ENCODE measurements at regions not wholly inside any gene's neighbourhood (a gene's known extent, or its start where the extent isn't known, plus 50 kb on each side); places are given as distances from the start of the nearest gene placed in this dataset.

- no peak overlapping the region for H3K27ac Mint-ChIP-seq (ENCODE audit: unreplicated experiment)
- CTCF ChIA-PET: interaction anchor here (0.5 kb wide), 1 partner anchor 292 kb away, joined by 3 read pairs; no protein-coding TSS in a partner anchor
- TF ChIP-seq, protein P1, sequence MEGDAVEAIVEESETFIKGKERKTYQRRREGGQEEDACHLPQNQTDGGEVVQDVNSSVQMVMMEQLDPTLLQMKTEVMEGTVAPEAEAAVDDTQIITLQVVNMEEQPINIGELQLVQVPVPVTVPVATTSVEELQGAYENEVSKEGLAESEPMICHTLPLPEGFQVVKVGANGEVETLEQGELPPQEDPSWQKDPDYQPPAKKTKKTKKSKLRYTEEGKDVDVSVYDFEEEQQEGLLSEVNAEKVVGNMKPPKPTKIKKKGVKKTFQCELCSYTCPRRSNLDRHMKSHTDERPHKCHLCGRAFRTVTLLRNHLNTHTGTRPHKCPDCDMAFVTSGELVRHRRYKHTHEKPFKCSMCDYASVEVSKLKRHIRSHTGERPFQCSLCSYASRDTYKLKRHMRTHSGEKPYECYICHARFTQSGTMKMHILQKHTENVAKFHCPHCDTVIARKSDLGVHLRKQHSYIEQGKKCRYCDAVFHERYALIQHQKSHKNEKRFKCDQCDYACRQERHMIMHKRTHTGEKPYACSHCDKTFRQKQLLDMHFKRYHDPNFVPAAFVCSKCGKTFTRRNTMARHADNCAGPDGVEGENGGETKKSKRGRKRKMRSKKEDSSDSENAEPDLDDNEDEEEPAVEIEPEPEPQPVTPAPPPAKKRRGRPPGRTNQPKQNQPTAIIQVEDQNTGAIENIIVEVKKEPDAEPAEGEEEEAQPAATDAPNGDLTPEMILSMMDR (IDR thresholded peaks at IDR 0.05; ENCODE audit: insufficient read depth in 1 of 2, low read depth in 1 of 2, low read length in 1 of 2, severe bottlenecking in 1 of 2, unreplicated experiment in 1 of 2): no peak
- H3K4me1 Mint-ChIP-seq (ENCODE audit: low read depth, unreplicated experiment): no peaks in the 10 kb centered on the region
- intact Hi-C loops (cut with micrococcal nuclease; ENCODE audit: unreplicated experiment): no loop called here
- no peak for DNase-seq
- no peaks in the 10 kb centered on the region for H3K36me3 Mint-ChIP-seq (ENCODE audit: insufficient read depth, unreplicated experiment)
- H3K4me3 Mint-ChIP-seq (ENCODE audit: unreplicated experiment): no peak overlapping the region
- no peaks in the 10 kb centered on the region for H3K36me3 ChIP-seq (ENCODE audit: control insufficient read depth, insufficient read depth, low read length)
- H3K9me3 ChIP-seq: no peaks in the 10 kb centered on the region
- no peaks in the 10 kb centered on the region for H3K9me3 Mint-ChIP-seq (ENCODE audit: unreplicated experiment)
- BruUV-seq (replicated peaks): no TSS peak
- H3K27me3 ChIP-seq (replicated peaks; ENCODE audit: control insufficient read depth, insufficient read depth, low read length): no peaks in the 10 kb centered on the region
- no peaks in the 10 kb centered on the region for H3K4me1 ChIP-seq
- POLR2A ChIA-PET: no interaction called here
- H3K27me3 Mint-ChIP-seq (ENCODE audit: insufficient read depth, unreplicated experiment): no peaks in the 10 kb centered on the region
- H3K4me3 ChIP-seq (ENCODE audit: low read depth, low read length): no peak overlapping the region
Observed at GRCh38 chr9:90092508-90092907, 487.7 kb downstream of the GADD45G start.

DNA sequence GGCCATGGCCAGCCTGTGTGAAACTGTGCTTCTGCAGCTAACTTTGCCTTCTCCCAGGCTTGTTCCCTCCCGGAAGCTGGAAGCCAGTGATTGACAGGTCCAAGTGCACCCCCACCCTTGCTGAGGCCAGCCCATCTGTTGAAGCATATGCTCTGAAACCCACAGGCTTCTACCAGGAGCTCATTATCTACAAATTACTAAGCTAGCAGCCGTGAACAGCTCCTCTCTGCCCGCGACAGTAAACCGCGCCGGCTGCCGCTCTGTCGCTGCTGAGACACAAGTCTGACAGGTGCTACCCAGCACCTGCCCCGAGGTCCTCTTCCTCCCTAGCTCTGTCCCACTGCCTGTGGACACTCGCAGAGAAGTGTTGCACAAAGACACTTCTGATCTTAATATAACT is 490.9 kb downstream of the GADD45G start:
- Mint-ChIP-seq H3K36me3 (ENCODE audit: insufficient read depth, unreplicated experiment) (no peaks in the 10 kb centered on the region), H3K9me3 (ENCODE audit: unreplicated experiment) (no peaks in the 10 kb centered on the region), H3K4me3 (ENCODE audit: unreplicated experiment) (no peak overlapping the region), H3K4me1 (ENCODE audit: low read depth, unreplicated experiment) (no peaks in the 10 kb centered on the region), H3K27me3 (ENCODE audit: insufficient read depth, unreplicated experiment) (no peaks in the 10 kb centered on the region), H3K27ac (ENCODE audit: unreplicated experiment) (no peak overlapping the region)
- ChIA-PET POLR2A (no interaction called here), CTCF (interaction anchor here (0.6 to 1.8 kb wide), 2 partner anchors 9 to 498 kb away, joined by 6 to 12 read pairs; no protein-coding TSS in a partner anchor)
- Histone ChIP-seq H3K9me3 (no peaks in the 10 kb centered on the region), H3K36me3 (ENCODE audit: control insufficient read depth, insufficient read depth, low read length) (no peaks in the 10 kb centered on the region), H3K4me1 (no peaks in the 10 kb centered on the region), H3K27me3 (replicated peaks; ENCODE audit: control insufficient read depth, insufficient read depth, low read length) (no peaks in the 10 kb centered on the region), H3K4me3 (ENCODE audit: low read depth, low read length) (no peak overlapping the region)
- DNase-seq: no peak
- no TSS peak for BruUV-seq (replicated peaks)
- TF ChIP-seq, protein P1 (IDR thresholded peaks at IDR 0.05; ENCODE audit: insufficient read depth in 1 of 2, low read depth in 1 of 2, low read length in 1 of 2, severe bottlenecking in 1 of 2, unreplicated experiment in 1 of 2): no peak
- intact Hi-C loops (cut with micrococcal nuclease; ENCODE audit: unreplicated experiment): no loop called here

DNA sequence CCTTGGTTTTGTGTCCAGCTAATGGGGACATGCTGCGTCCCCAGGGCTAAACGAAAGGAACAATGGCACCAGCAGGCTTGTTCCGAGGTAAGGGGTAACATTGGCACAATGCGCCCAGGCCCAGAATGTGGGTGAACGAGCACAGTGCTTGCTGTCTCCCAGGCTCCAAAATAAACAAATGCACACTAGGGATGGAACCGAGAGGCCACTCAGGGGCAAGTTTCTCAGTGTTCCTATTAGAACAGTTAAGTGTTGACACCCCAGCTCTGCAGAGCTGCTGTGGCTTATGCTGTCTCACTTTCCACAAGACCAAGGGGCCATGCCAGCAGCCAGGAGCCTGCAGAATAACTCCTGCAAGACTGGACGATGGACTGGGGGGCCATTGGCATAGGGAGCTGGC is 492.4 kb downstream of the GADD45G start:
- Histone ChIP-seq H3K4me1 (no peaks in the 10 kb centered on the region), H3K27me3 (replicated peaks; ENCODE audit: control insufficient read depth, insufficient read depth, low read length) (no peaks in the 10 kb centered on the region), H3K36me3 (ENCODE audit: control insufficient read depth, insufficient read depth, low read length) (no peaks in the 10 kb centered on the region), H3K4me3 (ENCODE audit: low read depth, low read length) (no peak overlapping the region), H3K9me3 (no peaks in the 10 kb centered on the region)
- TF ChIP-seq, protein P1 (IDR thresholded peaks at IDR 0.05; ENCODE audit: insufficient read depth in 1 of 2, low read depth in 1 of 2, low read length in 1 of 2, severe bottlenecking in 1 of 2, unreplicated experiment in 1 of 2): no peak
- Mint-ChIP-seq H3K27ac (ENCODE audit: unreplicated experiment) (no peak overlapping the region), H3K4me1 (ENCODE audit: low read depth, unreplicated experiment) (no peaks in the 10 kb centered on the region), H3K4me3 (ENCODE audit: unreplicated experiment) (no peak overlapping the region), H3K36me3 (ENCODE audit: insufficient read depth, unreplicated experiment) (no peaks in the 10 kb centered on the region), H3K9me3 (ENCODE audit: unreplicated experiment) (no peaks in the 10 kb centered on the region), H3K27me3 (ENCODE audit: insufficient read depth, unreplicated experiment) (no peaks in the 10 kb centered on the region)
- DNase-seq: no peak
- no TSS peak for BruUV-seq (replicated peaks)
- ChIA-PET POLR2A (no interaction called here), CTCF (no interaction called here)
- intact Hi-C loops (cut with micrococcal nuclease; ENCODE audit: unreplicated experiment): no loop called here

Data from Caco-2 (cell line).